ENCODE measurements at regions not wholly inside any gene's neighbourhood (a gene's known extent, or its start where the extent isn't known, plus 50 kb on each side); places are given as distances from the start of the nearest gene placed in this dataset.

- TF ChIP-seq POLR2A (IDR thresholded peaks at IDR 0.05) = no peak
- no peak for TF ChIP-seq CTCF (IDR thresholded peaks at IDR 0.05)
- ATAC-seq (no peak), DNase-seq (no peak)
- H3K4me3 ChIP-seq = no peak overlapping the region
- H3K27me3 ChIP-seq = no peaks in the 10 kb centered on the region
- intact Hi-C loops (cut with DNase I) = no loop called here
- H3K27ac ChIP-seq = no peak overlapping the region
- H3K9me3 ChIP-seq = no peaks in the 10 kb centered on the region
- H3K4me1 ChIP-seq = no peaks in the 10 kb centered on the region
- H3K36me3 ChIP-seq = no peaks in the 10 kb centered on the region
- WGBS (ENCODE audit: insufficient coverage, low coverage, low lambda C conversion rate, missing lambda C conversion rate) = 59% methylated on average over 9 of the region's 9 CpGs
Measured at GRCh38 chr17:54494721-54495715, 405.6 kb upstream of the TOM1L1 start.

GRCh38 chr17:54505404-54505803, 395.2 kb upstream of the TOM1L1 start:
- TF ChIP-seq CTCF (IDR thresholded peaks at IDR 0.05) (no peak), POLR2A (IDR thresholded peaks at IDR 0.05) (no peak)
- Histone ChIP-seq H3K4me3 (no peak overlapping the region), H3K27ac (no peak overlapping the region), H3K9me3 (no peaks in the 10 kb centered on the region), H3K27me3 (no peaks in the 10 kb centered on the region), H3K4me1 (no peaks in the 10 kb centered on the region), H3K36me3 (no peaks in the 10 kb centered on the region)
- ATAC-seq (no peak), DNase-seq (no peak)
- intact Hi-C loops (cut with DNase I) = no loop called here

- WGBS (ENCODE audit: insufficient coverage, low coverage, low lambda C conversion rate, missing lambda C conversion rate) = no CpG with 5 or more reads among the region's 2 CpGs
- ATAC-seq (no peak), DNase-seq (peak in 1 of 3 donors; percentile 17)
- Histone ChIP-seq H3K27me3 (no peaks in the 10 kb centered on the region), H3K9me3 (no peaks in the 10 kb centered on the region), H3K4me1 (peaks cover 0 to 8% (median 1%) of the 10 kb centered on the region in 4 donors), H3K27ac (no peak overlapping the region), H3K4me3 (no peak overlapping the region), H3K36me3 (no peaks in the 10 kb centered on the region)
- intact Hi-C loops (cut with DNase I) = no loop called here
- no peak for TF ChIP-seq CTCF (IDR thresholded peaks at IDR 0.05)
- no peak for TF ChIP-seq POLR2A (IDR thresholded peaks at IDR 0.05)
Measured at GRCh38 chr17:54518706-54519105, 381.9 kb upstream of the TOM1L1 start.

- H3K4me3 ChIP-seq = no peak overlapping the region
- intact Hi-C loops (cut with DNase I) = no loop called here
- H3K27ac ChIP-seq = no peak overlapping the region
- TF ChIP-seq CTCF (IDR thresholded peaks at IDR 0.05) (no peak), POLR2A (IDR thresholded peaks at IDR 0.05) (no peak)
- peaks cover 0 to 8% (median 1%) of the 10 kb centered on the region in 4 donors for H3K4me1 ChIP-seq
- 27% methylated on average over 4 of the region's 4 CpGs for WGBS (ENCODE audit: insufficient coverage, low coverage, low lambda C conversion rate, missing lambda C conversion rate)
- no peaks in the 10 kb centered on the region for H3K27me3 ChIP-seq
- H3K9me3 ChIP-seq = no peaks in the 10 kb centered on the region
- no peak for DNase-seq
- H3K36me3 ChIP-seq = no peaks in the 10 kb centered on the region
- peak in 3 of 4 donors; percentile 43 to 59 (median 43) for ATAC-seq
Measured at GRCh38 chr17:54521137-54521536, 379.5 kb upstream of the TOM1L1 start.

Data from right lobe of liver (tissue), 6 donors.